T47D (cell line): ENCODE measurements at regions not wholly inside any gene's neighbourhood (a gene's known extent, or its start where the extent isn't known, plus 50 kb on each side); places are given as distances from the start of the nearest gene placed in this dataset.

Experiments
- DNase-seq, 2 experiments: peaks; one replicate each; pipeline versions ENCODE4 v3.0.0 to v3.0.0-alpha.2; 2011 to 2012; ENCODE audit warnings: low read depth in 1 of 2, low spot score in 1 of 2
- JUND ChIP-seq: IDR thresholded peaks from 2 replicates; pipeline ENCODE4 v1.6.1; 2012; ENCODE audit warnings: low read depth
- in situ Hi-C: cut with HindIII; loops from 2 replicates; pipeline ENCODE4 v1.10.0; 2016; ENCODE audit warnings: low sequenced_read_pairs, low pct_unique_long_range_greater_than_20kb

- in situ Hi-C loops = no loop called here
- TF ChIP-seq JUND = no peak
These were observed 160.6 kb upstream of the CDH20 start for GRCh38 chr18:61172624-61173023.

GRCh38 chr18:61173554-61173953 is 159.7 kb upstream of the CDH20 start:
- no peak for TF ChIP-seq JUND
- in situ Hi-C loops = no loop called here
- DNase-seq = no peak

More at GRCh38 chr18:61172624-61173023, 160.6 kb upstream of the CDH20 start:
- DNase-seq = no peak

- no peak for DNase-seq
- in situ Hi-C loops = no loop called here
- no peak for TF ChIP-seq JUND
These were observed 149.4 kb upstream of the CDH20 start for GRCh38 chr18:61183798-61184197.

GRCh38 chr18:61187971-61188370 is 145.3 kb upstream of the CDH20 start:
- TF ChIP-seq JUND = no peak
- in situ Hi-C loops = no loop called here
- DNase-seq = no peak

GRCh38 chr18:61189376-61189775 is 143.9 kb upstream of the CDH20 start:
- no peak for DNase-seq
- no peak for TF ChIP-seq JUND
- in situ Hi-C loops = no loop called here

GRCh38 chr18:61194726-61195125 is 138.5 kb upstream of the CDH20 start:
- DNase-seq = no peak
- TF ChIP-seq JUND = no peak
- in situ Hi-C loops = no loop called here

- in situ Hi-C loops = no loop called here
- no peak for DNase-seq
- TF ChIP-seq JUND = no peak
These were observed 136.5 kb upstream of the CDH20 start for GRCh38 chr18:61196750-61197149.

- in situ Hi-C loops = no loop called here
- no peak for TF ChIP-seq JUND
- no peak for DNase-seq
These were observed 134.7 kb upstream of the CDH20 start for GRCh38 chr18:61198486-61198885.

GRCh38 chr18:61199171-61199848 is 133.9 kb upstream of the CDH20 start:
- no peak for TF ChIP-seq JUND

GRCh38 chr18:61201511-61201910 is 131.7 kb upstream of the CDH20 start:
- no peak for DNase-seq
- in situ Hi-C loops = no loop called here
- TF ChIP-seq JUND = no peak

More at GRCh38 chr18:61199171-61199848, 133.9 kb upstream of the CDH20 start:
- no peak for DNase-seq
- in situ Hi-C loops = no loop called here

- in situ Hi-C loops = no loop called here
- no peak for TF ChIP-seq JUND
These were observed 130.1 kb upstream of the CDH20 start for GRCh38 chr18:61203151-61203550.

GRCh38 chr18:61209801-61210200 is 123.4 kb upstream of the CDH20 start:
- in situ Hi-C loops = no loop called here
- TF ChIP-seq JUND = no peak
- DNase-seq = no peak

More at GRCh38 chr18:61203151-61203550, 130.1 kb upstream of the CDH20 start:
- DNase-seq = no peak

- TF ChIP-seq JUND = no peak
- in situ Hi-C loops = no loop called here
- DNase-seq = no peak
These were observed 117.2 kb upstream of the CDH20 start for GRCh38 chr18:61216051-61216450.

GRCh38 chr18:61222206-61222605 is 111.0 kb upstream of the CDH20 start:
- no peak for DNase-seq
- no peak for TF ChIP-seq JUND
- in situ Hi-C loops = no loop called here
